ENCODE measurements at regions not wholly inside any gene's neighbourhood (a gene's known extent, or its start where the extent isn't known, plus 50 kb on each side); places are given as distances from the start of the nearest gene placed in this dataset.

- Mint-ChIP-seq H3K27ac (no peak overlapping the region), H3K27me3 (ENCODE audit: low read depth) (no peaks in the 10 kb centered on the region), H3K36me3 (ENCODE audit: low read depth) (no peaks in the 10 kb centered on the region), H3K4me1 (ENCODE audit: low read depth) (no peaks in the 10 kb centered on the region), H3K4me3 (ENCODE audit: low read depth) (no peak overlapping the region), H3K9me3 (no peaks in the 10 kb centered on the region)
- intact Hi-C loops (cut with micrococcal nuclease), result no loop called here
- DNase-seq (ENCODE audit: low spot score), result no peak
Observed at GRCh38 chr1:98216304-98216703, 295.5 kb upstream of the DPYD start.

GRCh38 chr1:98211271-98211845, 290.5 kb upstream of the DPYD start:
- no peak for DNase-seq (ENCODE audit: low spot score)
- Mint-ChIP-seq H3K9me3 (no peaks in the 10 kb centered on the region), H3K4me1 (ENCODE audit: low read depth) (no peaks in the 10 kb centered on the region), H3K4me3 (ENCODE audit: low read depth) (no peak overlapping the region), H3K27me3 (ENCODE audit: low read depth) (no peaks in the 10 kb centered on the region), H3K36me3 (ENCODE audit: low read depth) (no peaks in the 10 kb centered on the region), H3K27ac (no peak overlapping the region)
- intact Hi-C loops (cut with micrococcal nuclease), result no loop called here

GRCh38 chr1:98210563-98210962, 289.7 kb upstream of the DPYD start:
- Mint-ChIP-seq H3K36me3 (ENCODE audit: low read depth) (no peaks in the 10 kb centered on the region), H3K4me3 (ENCODE audit: low read depth) (no peak overlapping the region), H3K4me1 (ENCODE audit: low read depth) (no peaks in the 10 kb centered on the region), H3K27ac (no peak overlapping the region), H3K9me3 (no peaks in the 10 kb centered on the region), H3K27me3 (ENCODE audit: low read depth) (no peaks in the 10 kb centered on the region)
- intact Hi-C loops (cut with micrococcal nuclease), result no loop called here
- no peak for DNase-seq (ENCODE audit: low spot score)

- no peaks in the 10 kb centered on the region for H3K36me3 Mint-ChIP-seq (ENCODE audit: low read depth)
- no peaks in the 10 kb centered on the region for H3K27me3 Mint-ChIP-seq (ENCODE audit: low read depth)
- intact Hi-C loops (cut with micrococcal nuclease), result no loop called here
- H3K9me3 Mint-ChIP-seq, result no peaks in the 10 kb centered on the region
- no peak for DNase-seq (ENCODE audit: low spot score)
- no peak overlapping the region for H3K27ac Mint-ChIP-seq
- H3K4me1 Mint-ChIP-seq (ENCODE audit: low read depth), result no peaks in the 10 kb centered on the region
- no peak overlapping the region for H3K4me3 Mint-ChIP-seq (ENCODE audit: low read depth)
Observed at GRCh38 chr1:98210064-98210463, 289.2 kb upstream of the DPYD start.

GRCh38 chr1:98205291-98206017, 284.6 kb upstream of the DPYD start:
- Mint-ChIP-seq H3K36me3 (ENCODE audit: low read depth) (no peaks in the 10 kb centered on the region), H3K4me3 (ENCODE audit: low read depth) (no peak overlapping the region), H3K27ac (no peak overlapping the region)

GRCh38 chr1:98203466-98203865, 282.6 kb upstream of the DPYD start:
- no peaks in the 10 kb centered on the region for H3K36me3 Mint-ChIP-seq (ENCODE audit: low read depth)
- DNase-seq (ENCODE audit: low spot score), result no peak
- H3K27me3 Mint-ChIP-seq (ENCODE audit: low read depth), result no peaks in the 10 kb centered on the region
- H3K4me1 Mint-ChIP-seq (ENCODE audit: low read depth), result no peaks in the 10 kb centered on the region
- H3K27ac Mint-ChIP-seq, result no peak overlapping the region
- no peaks in the 10 kb centered on the region for H3K9me3 Mint-ChIP-seq
- intact Hi-C loops (cut with micrococcal nuclease), result no loop called here
- no peak overlapping the region for H3K4me3 Mint-ChIP-seq (ENCODE audit: low read depth)

More at GRCh38 chr1:98205291-98206017, 284.6 kb upstream of the DPYD start:
- Mint-ChIP-seq H3K27me3 (ENCODE audit: low read depth) (no peaks in the 10 kb centered on the region), H3K9me3 (no peaks in the 10 kb centered on the region), H3K4me1 (ENCODE audit: low read depth) (no peaks in the 10 kb centered on the region)
- no peak for DNase-seq (ENCODE audit: low spot score)
- intact Hi-C loops (cut with micrococcal nuclease), result no loop called here

GRCh38 chr1:98201666-98202081, 280.8 kb upstream of the DPYD start:
- Mint-ChIP-seq H3K27ac (no peak overlapping the region), H3K4me3 (ENCODE audit: low read depth) (no peak overlapping the region), H3K27me3 (ENCODE audit: low read depth) (no peaks in the 10 kb centered on the region), H3K9me3 (no peaks in the 10 kb centered on the region), H3K36me3 (ENCODE audit: low read depth) (no peaks in the 10 kb centered on the region), H3K4me1 (ENCODE audit: low read depth) (no peaks in the 10 kb centered on the region)
- DNase-seq (ENCODE audit: low spot score), result no peak
- intact Hi-C loops (cut with micrococcal nuclease), result no loop called here

GRCh38 chr1:98197356-98197755, 276.5 kb upstream of the DPYD start:
- Mint-ChIP-seq H3K27ac (no peak overlapping the region), H3K36me3 (ENCODE audit: low read depth) (no peaks in the 10 kb centered on the region), H3K27me3 (ENCODE audit: low read depth) (no peaks in the 10 kb centered on the region), H3K9me3 (no peaks in the 10 kb centered on the region), H3K4me1 (ENCODE audit: low read depth) (no peaks in the 10 kb centered on the region), H3K4me3 (ENCODE audit: low read depth) (no peak overlapping the region)
- DNase-seq (ENCODE audit: low spot score), result no peak
- intact Hi-C loops (cut with micrococcal nuclease), result no loop called here

GRCh38 chr1:98196012-98196411, 275.2 kb upstream of the DPYD start:
- DNase-seq (ENCODE audit: low spot score), result no peak
- H3K9me3 Mint-ChIP-seq, result no peaks in the 10 kb centered on the region
- intact Hi-C loops (cut with micrococcal nuclease), result no loop called here
- no peaks in the 10 kb centered on the region for H3K36me3 Mint-ChIP-seq (ENCODE audit: low read depth)
- H3K27ac Mint-ChIP-seq, result no peak overlapping the region
- H3K27me3 Mint-ChIP-seq (ENCODE audit: low read depth), result no peaks in the 10 kb centered on the region
- H3K4me3 Mint-ChIP-seq (ENCODE audit: low read depth), result no peak overlapping the region
- no peaks in the 10 kb centered on the region for H3K4me1 Mint-ChIP-seq (ENCODE audit: low read depth)

- Mint-ChIP-seq H3K4me3 (ENCODE audit: low read depth) (no peak overlapping the region), H3K27ac (no peak overlapping the region), H3K27me3 (ENCODE audit: low read depth) (no peaks in the 10 kb centered on the region), H3K4me1 (ENCODE audit: low read depth) (no peaks in the 10 kb centered on the region), H3K36me3 (ENCODE audit: low read depth) (no peaks in the 10 kb centered on the region), H3K9me3 (no peaks in the 10 kb centered on the region)
- intact Hi-C loops (cut with micrococcal nuclease), result no loop called here
- no peak for DNase-seq (ENCODE audit: low spot score)
Observed at GRCh38 chr1:98188774-98189173, 267.9 kb upstream of the DPYD start.

- Mint-ChIP-seq H3K4me3 (ENCODE audit: low read depth) (no peak overlapping the region), H3K27me3 (ENCODE audit: low read depth) (no peaks in the 10 kb centered on the region), H3K4me1 (ENCODE audit: low read depth) (peaks cover 3% of the 10 kb centered on the region), H3K27ac (no peak overlapping the region), H3K9me3 (no peaks in the 10 kb centered on the region), H3K36me3 (ENCODE audit: low read depth) (no peaks in the 10 kb centered on the region)
- intact Hi-C loops (cut with micrococcal nuclease), result no loop called here
- no peak for DNase-seq (ENCODE audit: low spot score)
Observed at GRCh38 chr1:98184856-98185255, 264.0 kb upstream of the DPYD start.

- H3K4me1 Mint-ChIP-seq (ENCODE audit: low read depth), result peaks cover 3% of the 10 kb centered on the region
- H3K36me3 Mint-ChIP-seq (ENCODE audit: low read depth), result no peaks in the 10 kb centered on the region
- H3K4me3 Mint-ChIP-seq (ENCODE audit: low read depth), result no peak overlapping the region
- no peak for DNase-seq (ENCODE audit: low spot score)
- no peak overlapping the region for H3K27ac Mint-ChIP-seq
- intact Hi-C loops (cut with micrococcal nuclease), result no loop called here
- no peaks in the 10 kb centered on the region for H3K9me3 Mint-ChIP-seq
- no peaks in the 10 kb centered on the region for H3K27me3 Mint-ChIP-seq (ENCODE audit: low read depth)
Observed at GRCh38 chr1:98181036-98181764, 260.4 kb upstream of the DPYD start.

- no peaks in the 10 kb centered on the region for H3K27me3 Mint-ChIP-seq (ENCODE audit: low read depth)
- no peak overlapping the region for H3K27ac Mint-ChIP-seq
- peaks cover 3% of the 10 kb centered on the region for H3K4me1 Mint-ChIP-seq (ENCODE audit: low read depth)
- no peaks in the 10 kb centered on the region for H3K9me3 Mint-ChIP-seq
- no peak for DNase-seq (ENCODE audit: low spot score)
- H3K36me3 Mint-ChIP-seq (ENCODE audit: low read depth), result no peaks in the 10 kb centered on the region
- no peak overlapping the region for H3K4me3 Mint-ChIP-seq (ENCODE audit: low read depth)
- intact Hi-C loops (cut with micrococcal nuclease), result no loop called here
Observed at GRCh38 chr1:98179151-98179773, 258.4 kb upstream of the DPYD start.

Data from activated T-helper 2 cell treated with anti-CD3 and anti-CD28 coated beads, Interferon-gamma antibody, Interleukin-2, Interleukin-4, amounts not matched to agents 10 μg/mL and 5 μg/mL and 100 μg/mL, durations not matched to agents 14 hours and 24 hours and 36 hours (primary cell).